ENCODE measurements at regions not wholly inside any gene's neighbourhood (a gene's known extent, or its start where the extent isn't known, plus 50 kb on each side); places are given as distances from the start of the nearest gene placed in this dataset.

GRCh38 chr6:126657561-126658175 lies 317.8 kb downstream of the CENPW start:
- Histone ChIP-seq H3K4me3 (no peak overlapping the region), H3K27ac (no peak overlapping the region), H3K4me1 (no peaks in the 10 kb centered on the region), H3K9me3 (no peaks in the 10 kb centered on the region), H3K36me3 (ENCODE audit: low read depth, missing control alignments) (no peaks in the 10 kb centered on the region), H3K27me3 (no peaks in the 10 kb centered on the region)
- intact Hi-C loops (cut with DNase I; ENCODE audit: low total_unique reads) = no loop called here
- TF ChIP-seq CTCF (IDR thresholded peaks at IDR 0.05) (peak in 2 of 3 experiments; percentile 32 to 51), POLR2A (IDR thresholded peaks at IDR 0.05) (no peak)
- peak; percentile 21 for DNase-seq
- 35 to 38% methylated on average over 3 of the region's 3 CpGs for WGBS, 2 donors

GRCh38 chr6:126660376-126660775 lies 320.5 kb downstream of the CENPW start:
- Histone ChIP-seq H3K36me3 (ENCODE audit: low read depth, missing control alignments) (no peaks in the 10 kb centered on the region), H3K27me3 (no peaks in the 10 kb centered on the region), H3K27ac (no peak overlapping the region), H3K4me1 (no peaks in the 10 kb centered on the region), H3K9me3 (no peaks in the 10 kb centered on the region), H3K4me3 (no peak overlapping the region)
- no peak for TF ChIP-seq CTCF (IDR thresholded peaks at IDR 0.05)
- TF ChIP-seq POLR2A (IDR thresholded peaks at IDR 0.05) = no peak
- 94% methylated on average over 1 of the region's 1 CpG for WGBS, 2 donors
- DNase-seq = no peak
- intact Hi-C loops (cut with DNase I; ENCODE audit: low total_unique reads) = no loop called here

DNA sequence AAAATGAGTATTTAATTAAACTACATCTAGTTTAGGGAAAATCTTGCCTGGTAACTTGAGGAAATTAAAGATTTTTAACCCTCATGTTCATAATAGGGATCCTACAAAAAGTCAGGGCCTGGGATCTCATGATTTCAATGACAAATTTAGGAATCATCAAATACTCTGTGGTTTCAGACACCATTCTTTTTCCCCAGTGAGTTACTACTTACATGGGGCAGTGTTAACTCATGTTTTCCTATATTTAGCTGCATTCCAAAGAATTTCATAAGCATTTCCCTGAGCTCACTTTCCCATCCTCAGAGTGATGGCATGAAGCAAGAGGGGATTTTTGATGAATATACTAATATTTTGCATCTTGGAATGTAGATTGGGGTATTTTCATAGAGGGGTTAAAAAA lies 321.7 kb downstream of the CENPW start:
- Histone ChIP-seq H3K36me3 (ENCODE audit: low read depth, missing control alignments) (no peaks in the 10 kb centered on the region), H3K4me1 (no peaks in the 10 kb centered on the region), H3K27ac (no peak overlapping the region), H3K4me3 (no peak overlapping the region), H3K27me3 (no peaks in the 10 kb centered on the region), H3K9me3 (no peaks in the 10 kb centered on the region)
- DNase-seq = no peak
- intact Hi-C loops (cut with DNase I; ENCODE audit: low total_unique reads) = no loop called here
- TF ChIP-seq POLR2A (IDR thresholded peaks at IDR 0.05) = no peak

DNA sequence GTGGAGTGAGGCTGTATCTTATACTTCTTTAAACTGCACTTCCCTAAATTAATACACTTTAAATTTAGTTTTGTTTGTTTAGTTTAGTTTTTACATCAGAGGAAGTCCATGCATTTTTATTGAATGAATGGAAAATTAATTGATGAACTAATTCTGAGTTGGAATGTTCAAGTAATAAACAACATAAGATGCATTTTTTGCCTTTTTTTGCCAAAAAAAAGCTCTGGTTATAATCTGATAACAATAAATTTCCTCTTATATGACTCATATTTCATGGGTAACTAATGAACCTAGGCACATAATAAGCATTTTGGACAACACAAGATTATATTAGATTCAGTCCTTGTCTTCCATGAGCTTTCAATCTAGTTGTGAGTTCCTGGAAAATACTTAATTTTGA lies 323.1 kb downstream of the CENPW start:
- intact Hi-C loops (cut with DNase I; ENCODE audit: low total_unique reads) = no loop called here
- no peak for DNase-seq
- no peak for TF ChIP-seq CTCF (IDR thresholded peaks at IDR 0.05)
- no peak for TF ChIP-seq POLR2A (IDR thresholded peaks at IDR 0.05)
- Histone ChIP-seq H3K4me3 (no peak overlapping the region), H3K4me1 (no peaks in the 10 kb centered on the region), H3K9me3 (no peaks in the 10 kb centered on the region), H3K27me3 (no peaks in the 10 kb centered on the region), H3K27ac (no peak overlapping the region), H3K36me3 (ENCODE audit: low read depth, missing control alignments) (no peaks in the 10 kb centered on the region)

- H3K4me3 ChIP-seq = no peak overlapping the region
- H3K9me3 ChIP-seq = no peaks in the 10 kb centered on the region
- H3K27ac ChIP-seq = no peak overlapping the region
- intact Hi-C loops (cut with DNase I; ENCODE audit: low total_unique reads) = no loop called here
- no peak for TF ChIP-seq CTCF (IDR thresholded peaks at IDR 0.05)
- TF ChIP-seq POLR2A (IDR thresholded peaks at IDR 0.05) = no peak
- H3K27me3 ChIP-seq = no peaks in the 10 kb centered on the region
- no peak for DNase-seq
- no peaks in the 10 kb centered on the region for H3K36me3 ChIP-seq (ENCODE audit: low read depth, missing control alignments)
- no peaks in the 10 kb centered on the region for H3K4me1 ChIP-seq
- 88 to 89% methylated on average over 1 of the region's 1 CpG for WGBS, 2 donors
Observed at GRCh38 chr6:126664271-126664670, 324.4 kb downstream of the CENPW start.
